ENCODE measurements at regions not wholly inside any gene's neighbourhood (a gene's known extent, or its start where the extent isn't known, plus 50 kb on each side); places are given as distances from the start of the nearest gene placed in this dataset.

DNA sequence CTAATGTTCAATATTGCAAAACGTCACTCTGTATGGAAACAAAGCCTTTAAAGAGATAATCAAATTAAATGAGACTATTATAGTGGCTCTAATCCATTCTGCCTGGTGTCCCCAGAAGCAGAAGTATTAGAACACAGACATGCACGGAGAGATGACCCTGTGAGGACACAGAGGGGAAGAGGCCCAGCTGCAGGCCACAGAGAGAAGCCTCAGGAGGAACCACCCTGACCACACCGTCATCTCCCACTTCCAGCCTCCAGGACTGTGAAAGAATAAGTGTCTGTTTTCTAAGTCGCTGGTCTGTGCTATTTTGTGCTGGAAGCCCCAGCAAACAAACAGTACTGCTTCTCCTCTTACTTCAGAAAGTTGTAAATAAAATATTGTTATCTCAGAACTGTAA is 283.5 kb upstream of the ADARB2 start:
- no peak for DNase-seq (ENCODE audit: extremely low spot score in 2 of 2)
- Histone ChIP-seq H3K27ac (no peak overlapping the region), H3K4me1 (no peaks in the 10 kb centered on the region), H3K9me3 (no peaks in the 10 kb centered on the region), H3K36me3 (no peaks in the 10 kb centered on the region), H3K27me3 (no peaks in the 10 kb centered on the region), H3K4me3 (no peak overlapping the region)
- intact Hi-C loops (cut with DNase I): no loop called here
- TF ChIP-seq POLR2AphosphoS5 (IDR thresholded peaks at IDR 0.05; ENCODE audit: insufficient read depth in 1 of 2, low read depth in 1 of 2) (no peak), POLR2A (IDR thresholded peaks at IDR 0.05) (no peak)
- TF ChIP-seq, protein P1, sequence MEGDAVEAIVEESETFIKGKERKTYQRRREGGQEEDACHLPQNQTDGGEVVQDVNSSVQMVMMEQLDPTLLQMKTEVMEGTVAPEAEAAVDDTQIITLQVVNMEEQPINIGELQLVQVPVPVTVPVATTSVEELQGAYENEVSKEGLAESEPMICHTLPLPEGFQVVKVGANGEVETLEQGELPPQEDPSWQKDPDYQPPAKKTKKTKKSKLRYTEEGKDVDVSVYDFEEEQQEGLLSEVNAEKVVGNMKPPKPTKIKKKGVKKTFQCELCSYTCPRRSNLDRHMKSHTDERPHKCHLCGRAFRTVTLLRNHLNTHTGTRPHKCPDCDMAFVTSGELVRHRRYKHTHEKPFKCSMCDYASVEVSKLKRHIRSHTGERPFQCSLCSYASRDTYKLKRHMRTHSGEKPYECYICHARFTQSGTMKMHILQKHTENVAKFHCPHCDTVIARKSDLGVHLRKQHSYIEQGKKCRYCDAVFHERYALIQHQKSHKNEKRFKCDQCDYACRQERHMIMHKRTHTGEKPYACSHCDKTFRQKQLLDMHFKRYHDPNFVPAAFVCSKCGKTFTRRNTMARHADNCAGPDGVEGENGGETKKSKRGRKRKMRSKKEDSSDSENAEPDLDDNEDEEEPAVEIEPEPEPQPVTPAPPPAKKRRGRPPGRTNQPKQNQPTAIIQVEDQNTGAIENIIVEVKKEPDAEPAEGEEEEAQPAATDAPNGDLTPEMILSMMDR (IDR thresholded peaks at IDR 0.05): no peak

DNA sequence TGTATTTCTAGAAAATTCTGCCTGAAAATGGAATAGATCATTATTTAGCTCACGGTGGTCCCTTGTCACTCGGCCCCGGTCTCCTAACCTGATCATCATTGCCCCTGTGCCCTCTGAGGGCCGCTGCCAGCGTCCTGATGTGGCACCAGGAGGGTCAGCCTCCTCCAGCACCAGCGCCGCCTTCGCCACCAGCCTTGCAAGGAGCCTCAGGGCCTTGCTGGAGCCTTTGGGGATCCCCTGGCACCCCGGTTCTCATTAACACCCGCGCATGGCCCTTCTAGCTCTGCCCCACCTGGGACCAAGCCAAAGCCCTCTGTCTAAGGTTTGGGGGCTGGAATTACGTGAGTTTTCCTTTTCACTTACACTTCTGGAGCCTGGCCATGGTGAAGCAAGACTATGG is 282.5 kb upstream of the ADARB2 start:
- Histone ChIP-seq H3K4me3 (no peak overlapping the region), H3K27me3 (no peaks in the 10 kb centered on the region), H3K9me3 (no peaks in the 10 kb centered on the region), H3K4me1 (no peaks in the 10 kb centered on the region), H3K27ac (no peak overlapping the region), H3K36me3 (no peaks in the 10 kb centered on the region)
- no peak for DNase-seq (ENCODE audit: extremely low spot score in 2 of 2)
- TF ChIP-seq POLR2AphosphoS5 (IDR thresholded peaks at IDR 0.05; ENCODE audit: insufficient read depth in 1 of 2, low read depth in 1 of 2) (no peak), POLR2A (IDR thresholded peaks at IDR 0.05) (no peak)
- TF ChIP-seq, protein P1 (IDR thresholded peaks at IDR 0.05): no peak
- intact Hi-C loops (cut with DNase I): no loop called here

DNA sequence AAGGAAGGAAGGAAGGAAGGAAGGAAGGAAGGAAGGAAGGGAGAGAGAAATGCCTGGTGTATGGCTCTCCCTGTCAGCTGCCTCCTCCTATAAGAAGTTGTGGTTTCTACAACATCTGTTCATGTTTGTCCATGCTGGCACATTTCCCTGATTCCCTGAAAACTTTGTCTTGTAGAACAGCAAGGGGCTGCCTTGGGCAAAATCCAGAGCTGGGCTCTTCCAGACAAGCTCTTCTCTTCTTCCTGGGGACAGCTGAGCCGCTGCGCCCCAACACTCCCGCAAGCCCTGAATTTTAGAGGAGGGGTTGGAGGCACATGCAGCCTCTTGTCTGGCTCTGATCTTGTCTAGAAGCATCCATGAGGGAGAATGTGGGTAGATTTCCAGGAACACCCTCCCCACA is 282.0 kb upstream of the ADARB2 start:
- Histone ChIP-seq H3K27ac (no peak overlapping the region), H3K9me3 (no peaks in the 10 kb centered on the region), H3K4me3 (no peak overlapping the region), H3K36me3 (no peaks in the 10 kb centered on the region), H3K27me3 (no peaks in the 10 kb centered on the region), H3K4me1 (no peaks in the 10 kb centered on the region)
- no peak for DNase-seq (ENCODE audit: extremely low spot score in 2 of 2)
- intact Hi-C loops (cut with DNase I): no loop called here
- TF ChIP-seq POLR2AphosphoS5 (IDR thresholded peaks at IDR 0.05; ENCODE audit: insufficient read depth in 1 of 2, low read depth in 1 of 2) (no peak), POLR2A (IDR thresholded peaks at IDR 0.05) (no peak)
- TF ChIP-seq, protein P1 (IDR thresholded peaks at IDR 0.05): no peak

DNA sequence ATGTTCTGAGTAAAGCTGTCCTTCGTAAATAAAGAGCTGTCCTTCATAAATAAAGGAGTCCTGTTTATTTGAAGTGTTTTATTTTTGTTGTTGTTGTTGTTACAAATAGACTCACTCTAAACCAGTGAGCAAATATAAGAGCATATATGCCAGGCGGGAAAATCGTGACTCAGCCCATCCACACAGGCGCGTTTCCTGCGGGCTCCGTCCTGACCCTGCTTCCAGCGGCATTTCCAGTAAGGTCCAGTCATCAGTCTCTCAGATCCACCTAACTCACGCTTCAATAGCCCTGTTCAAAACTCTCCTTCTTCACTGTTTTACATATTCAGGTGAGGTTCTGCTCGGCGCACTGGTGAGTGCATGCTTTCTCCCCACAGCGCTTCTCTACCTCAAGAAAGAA is 277.2 kb upstream of the ADARB2 start:
- intact Hi-C loops (cut with DNase I): no loop called here
- H3K27me3 ChIP-seq: no peaks in the 10 kb centered on the region
- no peak overlapping the region for H3K4me3 ChIP-seq
- no peak for DNase-seq (ENCODE audit: extremely low spot score in 2 of 2)
- TF ChIP-seq, protein P1 (IDR thresholded peaks at IDR 0.05): no peak
- TF ChIP-seq POLR2A (IDR thresholded peaks at IDR 0.05): no peak
- TF ChIP-seq POLR2AphosphoS5 (IDR thresholded peaks at IDR 0.05; ENCODE audit: insufficient read depth in 1 of 2, low read depth in 1 of 2): no peak
- H3K9me3 ChIP-seq: no peaks in the 10 kb centered on the region
- H3K36me3 ChIP-seq: no peaks in the 10 kb centered on the region
- no peaks in the 10 kb centered on the region for H3K4me1 ChIP-seq
- no peak overlapping the region for H3K27ac ChIP-seq

DNA sequence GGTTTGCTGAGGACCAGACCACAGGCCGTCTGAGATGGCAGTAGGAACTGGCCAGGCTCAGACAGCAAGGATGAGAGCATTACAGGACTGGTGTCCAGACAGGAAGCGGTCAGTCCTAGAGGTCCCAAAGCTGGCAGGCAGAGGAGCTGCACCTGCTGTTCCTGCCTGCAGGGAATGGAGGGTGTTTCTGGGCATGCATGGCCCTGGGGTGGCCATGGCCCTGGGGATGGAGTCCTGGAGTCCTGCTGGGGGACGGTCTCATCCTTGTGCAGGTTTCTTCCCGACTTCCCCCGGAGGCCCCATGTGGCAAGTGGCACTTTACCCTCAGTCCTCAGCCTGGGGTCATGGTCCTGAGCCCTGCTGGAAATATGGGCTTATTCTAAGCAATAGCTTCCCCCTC is 274.9 kb upstream of the ADARB2 start:
- Histone ChIP-seq H3K4me1 (no peaks in the 10 kb centered on the region), H3K27ac (no peak overlapping the region), H3K4me3 (no peak overlapping the region), H3K36me3 (no peaks in the 10 kb centered on the region), H3K27me3 (no peaks in the 10 kb centered on the region), H3K9me3 (no peaks in the 10 kb centered on the region)
- TF ChIP-seq, protein P1 (IDR thresholded peaks at IDR 0.05): no peak
- no peak for TF ChIP-seq POLR2A (IDR thresholded peaks at IDR 0.05)
- TF ChIP-seq POLR2AphosphoS5 (IDR thresholded peaks at IDR 0.05; ENCODE audit: insufficient read depth in 1 of 2, low read depth in 1 of 2): no peak
- intact Hi-C loops (cut with DNase I): no loop called here
- DNase-seq (ENCODE audit: extremely low spot score in 2 of 2): no peak
